Activated naive CD4-positive, alpha-beta T cell treated with anti-CD3 and anti-CD28 coated beads, Interleukin-2, amount 10 ng/mL, durations not matched to agents 7 days and 5 days (primary cell): ENCODE measurements at regions not wholly inside any gene's neighbourhood (a gene's known extent, or its start where the extent isn't known, plus 50 kb on each side); places are given as distances from the start of the nearest gene placed in this dataset.
"Not testable (repeated sequence)": the region's sequence is repeated elsewhere in the genome, so short reads cannot be mapped to it uniquely, and the experiment has no call there.

Source experiments
- CTCF ChIA-PET: fragments of 350-600 bp; sonication (Branson Sonifier 250); formaldehyde crosslinking; loops from one replicate; lab custom pipeline; 2021; ENCODE audit warnings: antibody characterized with exemption; lab: Charles Lee
- DNase-seq: peaks from one replicate; pipeline ENCODE4 v3.0.0-alpha.2; 2020
- H3K27ac Mint-ChIP-seq: one replicate; pipeline ENCODE4 v1.8.0; 2021; ENCODE audit warnings: mild to moderate bottlenecking, moderate library complexity, mixed read lengths
- H3K27me3 Mint-ChIP-seq: one replicate; pipeline ENCODE4 v1.8.0; 2021; ENCODE audit warnings: mild to moderate bottlenecking, mixed read lengths
- H3K36me3 Mint-ChIP-seq: one replicate; pipeline ENCODE4 v1.8.0; 2021; ENCODE audit warnings: mixed read lengths
- H3K4me1 Mint-ChIP-seq: one replicate; pipeline ENCODE4 v1.8.0; 2021; ENCODE audit warnings: mixed read lengths
- H3K4me3 Mint-ChIP-seq: one replicate; pipeline ENCODE4 v1.8.0; 2021; ENCODE audit warnings: mild to moderate bottlenecking, moderate library complexity, mixed read lengths
- H3K9me3 Mint-ChIP-seq: one replicate; pipeline ENCODE4 v1.8.0; 2021; ENCODE audit warnings: mixed read lengths

DNA sequence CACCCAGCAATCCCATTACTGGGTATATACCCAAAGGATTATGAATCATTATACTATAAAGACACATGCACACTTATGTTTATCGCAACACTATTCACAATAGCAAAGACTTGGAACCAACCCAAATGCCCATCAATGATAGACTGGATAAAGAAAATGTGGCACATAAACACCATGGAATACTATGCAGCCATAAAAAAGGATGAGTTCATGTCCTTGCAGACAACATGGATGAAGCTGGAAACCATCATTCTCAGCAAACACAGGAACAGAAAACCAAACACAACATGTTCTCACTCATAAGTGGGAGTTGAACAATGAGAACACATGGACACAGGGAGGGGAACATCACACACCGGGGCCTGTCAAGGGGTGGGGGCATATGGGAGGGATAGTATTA, 169.1 kb upstream of the RBBP8 start:
- H3K27ac Mint-ChIP-seq, DNase-seq, H3K4me1 Mint-ChIP-seq, H3K36me3 Mint-ChIP-seq, H3K4me3 Mint-ChIP-seq, H3K9me3 Mint-ChIP-seq, CTCF ChIA-PET, H3K27me3 Mint-ChIP-seq: not testable (repeated sequence)

DNA sequence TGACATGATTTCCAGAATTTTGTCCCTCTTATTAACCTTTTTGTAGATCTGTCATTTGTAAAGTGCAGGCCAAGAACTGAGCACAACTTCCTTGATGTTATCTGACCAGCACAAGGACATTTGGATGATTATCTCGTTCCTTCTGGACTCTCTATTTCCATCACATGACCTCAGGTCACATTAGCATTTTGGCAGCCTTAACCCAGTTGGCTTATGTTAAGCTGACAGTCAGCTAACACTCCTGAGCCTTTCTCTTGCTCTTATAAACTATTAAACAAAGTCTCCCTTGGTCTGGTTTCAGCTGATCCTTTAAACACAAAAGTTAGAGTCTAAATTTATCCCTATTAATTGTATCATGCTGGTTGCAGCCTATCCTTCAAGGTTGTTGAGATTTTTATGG, 167.2 kb upstream of the RBBP8 start:
- Mint-ChIP-seq H3K4me3 (no peak overlapping the region), H3K9me3 (peaks cover 3% of the 10 kb centered on the region)
- CTCF ChIA-PET: interaction anchor here (1.0 kb wide), 1 partner anchor 61 kb away, joined by 3 read pairs; no protein-coding TSS in a partner anchor

DNA sequence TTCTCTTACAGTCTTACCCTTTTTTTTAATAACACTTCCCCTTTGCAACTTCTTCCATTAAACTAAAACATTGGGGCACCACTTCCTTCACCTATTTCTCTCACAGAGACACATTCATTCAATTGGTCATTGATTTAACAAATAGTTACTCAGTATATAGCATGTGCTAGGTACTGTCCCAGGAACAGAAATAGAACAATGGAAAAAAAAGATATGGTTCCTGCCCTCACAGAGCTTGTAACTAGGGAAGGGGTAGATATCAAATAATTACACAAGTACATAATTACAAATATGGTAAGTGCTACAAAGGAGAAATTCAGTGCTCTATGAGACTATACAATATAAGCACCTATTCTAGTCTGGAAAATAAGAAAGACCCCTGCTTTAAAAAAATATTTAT, 165.5 kb upstream of the RBBP8 start:
- no peak for DNase-seq
- H3K4me3 Mint-ChIP-seq: no peak overlapping the region
- H3K27ac Mint-ChIP-seq: no peak overlapping the region
- no peaks in the 10 kb centered on the region for H3K36me3 Mint-ChIP-seq
- no peaks in the 10 kb centered on the region for H3K27me3 Mint-ChIP-seq
- H3K9me3 Mint-ChIP-seq: peaks cover 2% of the 10 kb centered on the region
- CTCF ChIA-PET: no interaction called here
- H3K4me1 Mint-ChIP-seq: no peaks in the 10 kb centered on the region

More for the DNA sequence above, 167.2 kb upstream of the RBBP8 start:
- no peak for DNase-seq
- Mint-ChIP-seq H3K36me3 (no peaks in the 10 kb centered on the region), H3K4me1 (no peaks in the 10 kb centered on the region), H3K27me3 (no peaks in the 10 kb centered on the region), H3K27ac (no peak overlapping the region)

DNA sequence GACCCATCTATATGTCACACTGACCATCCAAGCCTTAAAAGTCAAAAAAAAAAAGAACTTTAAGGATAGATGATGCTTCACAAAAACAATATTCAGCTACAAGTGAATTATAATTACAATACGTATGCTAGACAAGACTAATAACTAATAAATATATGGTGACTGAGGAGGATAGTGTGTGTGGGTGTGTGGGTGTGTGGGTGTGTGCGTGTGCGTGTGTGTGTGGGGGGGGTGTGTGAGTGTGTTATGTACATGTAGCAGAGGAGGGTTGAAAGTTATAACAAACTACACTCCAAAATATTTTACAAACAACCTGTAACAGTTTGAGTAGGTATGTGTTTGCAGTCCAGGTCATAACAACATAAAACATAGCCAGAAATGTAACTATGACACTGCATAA, 159.2 kb upstream of the RBBP8 start:
- CTCF ChIA-PET: no interaction called here
- Mint-ChIP-seq H3K4me1 (no peaks in the 10 kb centered on the region), H3K36me3 (no peaks in the 10 kb centered on the region), H3K9me3 (no peaks in the 10 kb centered on the region), H3K27me3 (peaks cover 8% of the 10 kb centered on the region), H3K4me3 (no peak overlapping the region), H3K27ac (no peak overlapping the region)
- no peak for DNase-seq

DNA sequence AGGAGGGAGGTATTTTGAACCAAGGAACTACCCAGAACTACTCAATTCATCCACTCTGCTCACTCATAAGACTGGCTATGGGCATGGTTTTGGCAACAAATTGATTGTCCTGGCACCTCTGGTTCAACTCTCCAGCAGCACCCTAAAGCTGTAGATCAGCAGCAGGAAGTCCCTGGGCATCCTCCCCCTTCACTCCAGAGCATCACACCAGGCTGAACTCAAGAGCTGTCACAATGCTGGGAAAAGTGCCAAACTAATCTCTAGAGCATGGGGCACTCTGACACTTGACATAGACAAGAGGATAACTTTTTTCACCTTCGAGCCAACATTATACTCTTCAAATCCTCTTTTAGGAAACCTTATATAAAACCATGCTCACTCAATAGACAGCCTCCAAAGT, 154.1 kb upstream of the RBBP8 start:
- H3K36me3 Mint-ChIP-seq: no peaks in the 10 kb centered on the region
- H3K9me3 Mint-ChIP-seq: no peaks in the 10 kb centered on the region
- no peaks in the 10 kb centered on the region for H3K4me1 Mint-ChIP-seq
- CTCF ChIA-PET: no interaction called here
- peaks cover 34% of the 10 kb centered on the region for H3K27me3 Mint-ChIP-seq
- H3K27ac Mint-ChIP-seq: no peak overlapping the region
- DNase-seq: no peak
- no peak overlapping the region for H3K4me3 Mint-ChIP-seq

DNA sequence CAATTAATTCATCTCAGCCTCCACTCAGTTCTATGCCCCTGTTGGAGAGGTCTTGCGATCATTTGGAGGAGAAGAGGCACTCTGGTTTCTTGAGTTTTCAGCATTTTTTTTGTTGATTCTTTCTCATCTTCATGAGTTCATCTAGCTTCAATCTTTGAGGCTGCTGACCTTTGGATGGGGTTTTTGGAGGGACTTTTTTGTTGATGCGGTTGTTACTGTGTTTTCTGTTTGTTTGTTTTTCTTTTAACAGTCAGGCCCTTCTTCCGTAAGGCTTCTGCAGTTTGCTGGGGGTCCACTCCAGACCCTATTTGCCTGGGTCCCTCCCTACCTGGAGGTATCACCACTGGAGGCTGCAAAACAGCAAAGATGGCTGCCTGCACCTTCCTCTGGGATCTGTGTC, 149.9 kb upstream of the RBBP8 start:
- Mint-ChIP-seq H3K27me3 (peaks cover 41% of the 10 kb centered on the region), H3K27ac (no peak overlapping the region), H3K36me3 (no peaks in the 10 kb centered on the region), H3K4me3 (no peak overlapping the region), H3K9me3 (no peaks in the 10 kb centered on the region), H3K4me1 (no peaks in the 10 kb centered on the region)
- CTCF ChIA-PET: interaction anchor here (0.9 kb wide), 1 partner anchor 15 kb away, joined by 3 read pairs; no protein-coding TSS in a partner anchor
- no peak for DNase-seq

DNA sequence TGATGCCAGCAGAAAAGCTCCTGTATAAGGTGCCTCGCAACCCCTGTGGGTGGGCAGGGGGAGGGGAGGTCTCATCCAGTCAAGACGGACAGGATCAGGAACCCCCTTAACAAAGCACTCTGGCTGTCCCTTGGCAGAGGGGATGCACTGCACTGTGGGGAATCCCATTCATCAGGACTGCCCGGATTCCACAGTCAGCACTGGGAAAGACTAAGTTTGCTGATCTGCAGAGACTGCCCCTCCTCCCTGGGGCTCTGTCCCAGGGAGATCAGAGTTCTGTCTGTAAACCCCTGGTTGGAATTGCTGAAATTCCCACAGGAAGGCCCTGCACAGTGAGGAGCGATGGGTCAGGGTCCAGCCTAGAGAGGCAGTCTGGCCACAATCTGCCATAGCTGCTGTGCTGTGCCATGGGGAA, 149.5 kb upstream of the RBBP8 start:
- Mint-ChIP-seq H3K9me3 (no peaks in the 10 kb centered on the region), H3K27me3 (peaks cover 38% of the 10 kb centered on the region), H3K27ac (no peak overlapping the region), H3K4me3 (no peak overlapping the region), H3K4me1 (no peaks in the 10 kb centered on the region), H3K36me3 (no peaks in the 10 kb centered on the region)
- CTCF ChIA-PET: no interaction called here
- DNase-seq: no peak

DNA sequence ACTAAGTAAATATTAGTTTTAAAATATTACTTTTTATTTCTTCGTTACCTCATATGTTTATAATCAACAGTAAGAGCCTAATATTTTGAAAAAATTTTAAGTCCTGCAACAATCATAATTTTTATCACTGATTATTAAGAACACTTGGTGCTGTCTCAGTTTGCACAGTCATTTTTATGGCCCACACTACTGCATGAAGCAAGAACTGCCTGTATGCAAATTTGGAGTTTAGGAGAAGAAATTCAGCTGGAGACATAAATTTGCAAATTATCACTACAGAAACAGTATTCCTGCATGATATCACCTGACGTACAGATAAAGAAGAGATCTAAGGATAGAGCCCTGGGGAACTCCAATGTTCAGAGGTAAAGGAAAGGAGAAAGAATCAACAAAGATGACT, 144.1 kb upstream of the RBBP8 start:
- no peaks in the 10 kb centered on the region for H3K36me3 Mint-ChIP-seq
- H3K4me3 Mint-ChIP-seq: no peak overlapping the region
- H3K9me3 Mint-ChIP-seq: no peaks in the 10 kb centered on the region
- no peaks in the 10 kb centered on the region for H3K4me1 Mint-ChIP-seq
- CTCF ChIA-PET: no interaction called here
- H3K27ac Mint-ChIP-seq: no peak overlapping the region
- H3K27me3 Mint-ChIP-seq: peaks cover 24% of the 10 kb centered on the region
- DNase-seq: no peak

DNA sequence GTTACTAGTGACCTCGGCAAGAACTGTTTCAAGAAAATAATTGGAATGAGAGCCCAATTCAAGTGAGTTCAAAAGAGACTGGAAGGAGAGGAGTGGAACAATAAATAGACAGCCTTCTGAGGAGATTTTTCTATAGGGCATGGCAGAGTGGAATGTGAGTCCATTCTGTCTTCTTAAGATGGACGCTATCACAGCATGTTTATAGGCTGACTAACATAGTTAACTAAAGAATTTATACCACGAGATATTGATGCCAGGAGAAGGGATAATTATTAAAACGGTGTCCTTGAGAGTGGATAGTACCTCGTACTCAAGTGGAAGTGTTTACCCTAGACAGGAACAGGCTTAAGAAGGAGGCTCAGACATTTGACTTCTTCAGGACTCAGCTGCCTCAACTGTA, 143.5 kb upstream of the RBBP8 start:
- no peak for DNase-seq
- Mint-ChIP-seq H3K27ac (no peak overlapping the region), H3K36me3 (no peaks in the 10 kb centered on the region), H3K27me3 (peaks cover 21% of the 10 kb centered on the region), H3K4me3 (no peak overlapping the region), H3K4me1 (no peaks in the 10 kb centered on the region), H3K9me3 (no peaks in the 10 kb centered on the region)
- CTCF ChIA-PET: no interaction called here

DNA sequence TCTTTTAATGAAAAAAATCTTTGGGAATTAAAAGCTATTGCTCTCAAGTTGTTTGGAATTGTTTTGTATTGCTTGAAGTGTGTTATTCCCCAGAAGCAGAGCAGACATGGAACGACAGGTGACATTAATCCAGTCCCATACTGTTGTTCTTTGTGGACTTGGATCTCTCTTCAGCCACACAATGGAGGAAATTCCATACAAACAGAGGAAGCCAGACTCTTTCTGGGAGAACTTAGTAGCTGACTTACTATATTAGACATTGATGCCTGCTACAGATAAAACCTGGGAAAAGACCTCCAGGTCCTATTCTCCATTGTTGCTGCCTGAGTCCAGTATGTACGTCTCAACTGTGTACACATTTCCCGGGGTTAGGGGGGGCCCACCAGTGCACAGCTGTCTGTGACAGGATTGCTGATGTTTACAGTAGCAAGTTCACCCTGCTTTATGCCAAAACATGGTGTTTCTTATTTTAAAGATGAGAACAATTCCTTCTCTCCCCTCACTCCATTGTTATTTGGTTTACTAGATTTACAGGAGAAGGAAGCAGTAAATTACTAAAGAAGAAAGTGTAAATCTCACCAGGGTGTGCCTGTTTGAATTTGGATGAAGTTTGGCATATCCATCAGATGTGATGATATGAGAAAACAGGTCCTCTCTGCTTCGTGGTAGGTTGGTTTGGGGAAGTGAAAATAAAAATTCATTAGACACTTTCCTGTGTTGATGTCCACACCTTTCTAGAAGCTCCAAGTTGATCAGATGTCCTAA, 142.4 kb upstream of the RBBP8 start:
- Mint-ChIP-seq H3K27me3 (peaks cover 21% of the 10 kb centered on the region), H3K4me3 (no peak overlapping the region), H3K4me1 (no peaks in the 10 kb centered on the region), H3K36me3 (no peaks in the 10 kb centered on the region), H3K27ac (no peak overlapping the region), H3K9me3 (no peaks in the 10 kb centered on the region)
- no peak for DNase-seq
- CTCF ChIA-PET: interaction anchor here (1.1 kb wide), 1 partner anchor 23 kb away, joined by 3 read pairs; no protein-coding TSS in a partner anchor

DNA sequence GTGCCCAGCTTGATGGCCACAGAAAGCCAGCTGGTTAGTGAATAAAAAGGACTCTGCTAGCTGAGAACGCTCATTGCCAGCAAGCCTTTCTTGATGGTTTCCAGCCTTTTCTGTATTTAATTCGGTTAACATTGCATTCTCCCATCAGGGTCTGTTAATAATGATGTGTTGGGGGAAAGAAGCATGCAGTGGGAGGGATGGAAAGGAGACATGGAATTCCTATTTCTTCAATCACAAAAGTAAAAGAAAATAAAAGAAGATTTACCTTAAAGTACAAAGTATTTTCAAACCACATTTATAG, 141.9 kb upstream of the RBBP8 start:
- CTCF ChIA-PET: interaction anchor here (1.1 kb wide), 1 partner anchor 23 kb away, joined by 3 read pairs; no protein-coding TSS in a partner anchor
- peaks cover 17% of the 10 kb centered on the region for H3K27me3 Mint-ChIP-seq
- no peak overlapping the region for H3K27ac Mint-ChIP-seq
- H3K9me3 Mint-ChIP-seq: no peaks in the 10 kb centered on the region
- no peak overlapping the region for H3K4me3 Mint-ChIP-seq
- DNase-seq: no peak
- H3K36me3 Mint-ChIP-seq: no peaks in the 10 kb centered on the region
- H3K4me1 Mint-ChIP-seq: no peaks in the 10 kb centered on the region

DNA sequence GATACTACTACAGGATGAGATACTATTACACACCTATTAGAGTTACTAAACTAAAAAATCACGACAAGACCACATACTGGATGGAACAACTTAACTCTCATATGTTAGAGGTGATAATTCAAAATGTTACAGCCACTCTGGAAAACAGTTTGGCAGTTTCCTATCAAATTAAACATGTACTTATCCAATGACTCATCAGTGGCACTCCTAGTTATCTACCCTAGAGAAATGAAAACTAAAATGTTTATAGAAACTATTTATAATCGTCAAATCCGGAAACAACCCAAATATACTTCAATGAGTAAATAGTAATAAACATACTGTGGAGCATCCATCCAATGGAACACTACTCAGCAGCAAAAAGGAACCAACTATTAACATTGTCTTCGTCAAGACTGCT, 137.0 kb upstream of the RBBP8 start:
- no peak for DNase-seq
- Mint-ChIP-seq H3K4me3 (no peak overlapping the region), H3K9me3 (no peaks in the 10 kb centered on the region), H3K36me3 (no peaks in the 10 kb centered on the region), H3K27ac (no peak overlapping the region), H3K4me1 (no peaks in the 10 kb centered on the region), H3K27me3 (peaks cover 20% of the 10 kb centered on the region)
- CTCF ChIA-PET: no interaction called here

DNA sequence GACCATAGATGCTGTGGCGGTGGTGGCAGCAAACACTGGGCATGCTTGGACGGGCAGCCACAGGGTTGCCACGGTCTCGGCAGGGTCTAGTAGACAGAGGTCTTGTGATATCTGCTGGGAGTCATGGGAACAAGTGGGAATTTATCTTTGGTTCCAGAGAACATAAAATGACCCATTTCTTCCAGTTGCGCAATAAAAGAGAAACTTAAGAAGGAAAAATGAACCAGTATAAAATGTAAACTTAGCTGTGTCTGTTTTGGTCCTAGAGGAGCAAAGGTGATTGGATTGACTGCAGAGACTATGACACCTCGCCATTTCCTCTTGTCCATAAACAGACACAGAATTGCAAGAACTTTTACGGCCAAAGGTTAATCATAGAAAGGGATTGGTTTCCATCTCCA, 132.6 kb upstream of the RBBP8 start:
- CTCF ChIA-PET: interaction anchor here (1.0 to 2.1 kb wide), 7 partner anchors 14 to 788 kb away, joined by 3 to 7 read pairs (median 3); no protein-coding TSS in a partner anchor
- no peak for DNase-seq
- Mint-ChIP-seq H3K27ac (no peak overlapping the region), H3K27me3 (peaks cover 22% of the 10 kb centered on the region), H3K4me3 (no peak overlapping the region), H3K4me1 (no peaks in the 10 kb centered on the region), H3K9me3 (no peaks in the 10 kb centered on the region), H3K36me3 (no peaks in the 10 kb centered on the region)

DNA sequence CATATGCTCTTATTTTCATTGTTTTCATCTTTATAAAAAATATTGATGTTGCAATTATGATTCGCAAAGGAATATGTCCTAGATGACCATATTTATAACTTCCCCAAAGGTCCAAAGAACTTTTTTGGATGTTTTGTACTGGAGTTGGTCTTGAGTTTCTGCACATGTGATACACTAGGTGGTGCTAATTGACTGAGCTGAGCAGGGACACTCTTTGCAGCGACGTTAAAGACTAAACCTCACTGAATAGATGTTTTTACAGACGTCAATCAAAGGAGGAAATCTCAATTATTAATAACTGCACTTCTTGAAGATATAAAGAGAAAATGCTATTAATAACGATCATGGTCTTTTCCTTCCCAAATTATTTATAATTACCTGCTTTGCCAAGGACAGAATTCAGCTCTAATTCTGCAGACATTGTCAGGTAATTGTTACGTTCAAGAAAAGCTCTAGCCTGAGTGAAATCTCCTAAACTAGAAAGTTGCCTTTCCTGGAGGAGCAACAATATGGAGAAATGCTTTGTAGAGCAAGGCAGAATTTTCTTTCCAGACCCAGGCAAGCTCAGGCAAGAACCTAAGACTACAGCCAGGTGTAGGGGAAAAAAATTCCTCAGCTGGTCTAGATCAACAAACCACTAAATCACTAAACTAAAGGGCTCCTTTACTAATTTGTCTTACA, 119.3 kb upstream of the RBBP8 start:
- CTCF ChIA-PET: interaction anchor here (0.7 to 1.5 kb wide), 13 partner anchors 11 to 598 kb away, joined by 3 to 9 read pairs (median 4); no protein-coding TSS in a partner anchor
- no peaks in the 10 kb centered on the region for H3K36me3 Mint-ChIP-seq

DNA sequence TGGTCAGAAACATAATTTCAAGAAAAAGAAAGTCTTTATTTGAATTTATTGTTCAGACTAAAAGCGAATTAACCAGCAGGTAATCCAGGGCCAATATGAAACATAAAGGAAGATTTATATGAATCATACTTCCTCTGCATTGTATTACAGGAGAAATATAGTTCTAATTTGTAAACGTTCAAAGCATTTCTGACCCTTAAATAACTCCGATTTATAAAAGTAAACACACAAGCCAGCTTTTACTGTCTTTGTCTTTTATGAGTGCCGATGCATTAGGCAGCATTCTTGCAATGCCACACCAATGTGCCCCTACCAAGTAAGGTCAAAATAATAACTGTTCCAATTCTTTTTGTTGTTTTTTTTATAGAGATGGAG, 118.8 kb upstream of the RBBP8 start:
- CTCF ChIA-PET: interaction anchor here (0.7 to 1.5 kb wide), 13 partner anchors 12 to 597 kb away, joined by 3 to 9 read pairs (median 4); no protein-coding TSS in a partner anchor
- no peaks in the 10 kb centered on the region for H3K9me3 Mint-ChIP-seq

More for the DNA sequence above, 119.3 kb upstream of the RBBP8 start:
- no peak for DNase-seq
- Mint-ChIP-seq H3K9me3 (no peaks in the 10 kb centered on the region), H3K4me3 (no peak overlapping the region), H3K27me3 (peaks cover 25% of the 10 kb centered on the region), H3K27ac (no peak overlapping the region), H3K4me1 (no peaks in the 10 kb centered on the region)

More for the DNA sequence above, 118.8 kb upstream of the RBBP8 start:
- Mint-ChIP-seq H3K27ac (no peak overlapping the region), H3K36me3 (no peaks in the 10 kb centered on the region), H3K4me1 (no peaks in the 10 kb centered on the region), H3K27me3 (peaks cover 25% of the 10 kb centered on the region), H3K4me3 (no peak overlapping the region)
- DNase-seq: no peak
